ENCODE measurements at regions not wholly inside any gene's neighbourhood (a gene's known extent, or its start where the extent isn't known, plus 50 kb on each side); places are given as distances from the start of the nearest gene placed in this dataset.
"Not testable (repeated sequence)": the region's sequence is repeated elsewhere in the genome, so short reads cannot be mapped to it uniquely, and the experiment has no call there.

GRCh38 chr2:131635611-131636010 lies 107.9 kb downstream of the CCDC74A start:
- no peak overlapping the region for H3K4me3 ChIP-seq (ENCODE audit: low read depth, low read length)
- DNase-seq (ENCODE audit: low read depth) = no peak

- DNase-seq (ENCODE audit: low read depth); H3K4me3 ChIP-seq (ENCODE audit: low read depth, low read length): not testable (repeated sequence)
These were observed 109.1 kb downstream of the CCDC74A start for GRCh38 chr2:131636704-131637308.

GRCh38 chr2:131639001-131639620 lies 111.4 kb downstream of the CCDC74A start:
- H3K4me3 ChIP-seq (ENCODE audit: low read depth, low read length); DNase-seq (ENCODE audit: low read depth): not testable (repeated sequence)

GRCh38 chr2:131641414-131642206 lies 113.9 kb downstream of the CCDC74A start:
- H3K4me3 ChIP-seq (ENCODE audit: low read depth, low read length) = no peak overlapping the region
- DNase-seq (ENCODE audit: low read depth) = peak; percentile 19

DNA sequence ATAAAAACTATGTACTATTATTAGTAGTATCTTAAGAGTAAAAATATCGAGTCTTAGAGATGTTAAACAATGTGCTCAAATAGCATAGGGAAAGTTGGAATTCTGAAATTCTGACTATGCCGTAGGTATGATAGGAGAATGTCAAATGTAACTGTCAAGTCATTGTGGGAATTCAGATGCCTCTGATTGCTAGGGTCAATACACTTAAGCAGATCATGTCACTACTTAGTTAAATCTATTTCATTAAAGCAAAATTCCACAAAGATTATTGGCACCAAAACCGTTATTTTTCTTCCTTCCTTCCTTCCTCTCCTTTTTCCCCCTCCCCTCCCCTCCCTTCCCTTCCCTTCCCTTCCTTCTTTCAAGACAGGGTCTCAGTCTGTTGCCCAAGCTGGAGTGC lies 115.5 kb downstream of the CCDC74A start:
- not testable (repeated sequence) for H3K4me3 ChIP-seq (ENCODE audit: low read depth, low read length); DNase-seq (ENCODE audit: low read depth)

- no peak overlapping the region for H3K4me3 ChIP-seq (ENCODE audit: low read depth, low read length)
- DNase-seq (ENCODE audit: low read depth) = no peak
These were observed 117.6 kb downstream of the CCDC74A start for GRCh38 chr2:131645177-131645765.

DNA sequence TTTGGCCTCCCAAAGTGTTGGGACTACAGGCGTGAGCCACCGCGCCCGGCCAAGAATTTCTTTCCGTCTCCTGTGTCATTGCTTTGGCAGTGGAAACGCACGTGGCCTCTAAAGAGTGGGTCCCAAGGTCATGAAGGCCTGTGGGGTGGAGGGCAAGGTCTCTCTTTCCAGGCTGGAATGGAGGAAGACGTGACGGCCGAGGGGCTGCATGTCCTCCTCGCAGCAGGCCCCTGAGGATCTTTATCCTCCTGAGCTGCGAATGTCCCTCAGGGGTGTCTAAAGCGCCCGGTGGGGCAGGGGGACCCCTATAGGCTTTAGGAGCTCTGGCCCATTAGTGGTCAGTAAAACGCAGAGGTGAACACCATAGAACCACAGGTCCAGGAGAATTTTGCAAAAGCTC lies 118.5 kb downstream of the CCDC74A start:
- H3K4me3 ChIP-seq (ENCODE audit: low read depth, low read length); DNase-seq (ENCODE audit: low read depth): not testable (repeated sequence)

GRCh38 chr2:131646669-131647297 lies 119.1 kb downstream of the CCDC74A start:
- DNase-seq (ENCODE audit: low read depth) = no peak

GRCh38 chr2:131648565-131648964 lies 120.9 kb downstream of the CCDC74A start:
- not testable (repeated sequence) for DNase-seq (ENCODE audit: low read depth); H3K4me3 ChIP-seq (ENCODE audit: low read depth, low read length)

More at GRCh38 chr2:131646669-131647297, 119.1 kb downstream of the CCDC74A start:
- H3K4me3 ChIP-seq (ENCODE audit: low read depth, low read length) = peak overlapping the region; percentile 41

- DNase-seq (ENCODE audit: low read depth) = not testable (repeated sequence)
These were observed 124.6 kb downstream of the CCDC74A start for GRCh38 chr2:131652246-131652645.

GRCh38 chr2:131654107-131654506 lies 126.4 kb downstream of the CCDC74A start:
- H3K4me3 ChIP-seq (ENCODE audit: low read depth, low read length); DNase-seq (ENCODE audit: low read depth): not testable (repeated sequence)

More at GRCh38 chr2:131652246-131652645, 124.6 kb downstream of the CCDC74A start:
- H3K4me3 ChIP-seq (ENCODE audit: low read depth, low read length) = not testable (repeated sequence)

GRCh38 chr2:131656816-131657633 lies 129.3 kb downstream of the CCDC74A start:
- no peak for DNase-seq (ENCODE audit: low read depth)
- no peak overlapping the region for H3K4me3 ChIP-seq (ENCODE audit: low read depth, low read length)

DNA sequence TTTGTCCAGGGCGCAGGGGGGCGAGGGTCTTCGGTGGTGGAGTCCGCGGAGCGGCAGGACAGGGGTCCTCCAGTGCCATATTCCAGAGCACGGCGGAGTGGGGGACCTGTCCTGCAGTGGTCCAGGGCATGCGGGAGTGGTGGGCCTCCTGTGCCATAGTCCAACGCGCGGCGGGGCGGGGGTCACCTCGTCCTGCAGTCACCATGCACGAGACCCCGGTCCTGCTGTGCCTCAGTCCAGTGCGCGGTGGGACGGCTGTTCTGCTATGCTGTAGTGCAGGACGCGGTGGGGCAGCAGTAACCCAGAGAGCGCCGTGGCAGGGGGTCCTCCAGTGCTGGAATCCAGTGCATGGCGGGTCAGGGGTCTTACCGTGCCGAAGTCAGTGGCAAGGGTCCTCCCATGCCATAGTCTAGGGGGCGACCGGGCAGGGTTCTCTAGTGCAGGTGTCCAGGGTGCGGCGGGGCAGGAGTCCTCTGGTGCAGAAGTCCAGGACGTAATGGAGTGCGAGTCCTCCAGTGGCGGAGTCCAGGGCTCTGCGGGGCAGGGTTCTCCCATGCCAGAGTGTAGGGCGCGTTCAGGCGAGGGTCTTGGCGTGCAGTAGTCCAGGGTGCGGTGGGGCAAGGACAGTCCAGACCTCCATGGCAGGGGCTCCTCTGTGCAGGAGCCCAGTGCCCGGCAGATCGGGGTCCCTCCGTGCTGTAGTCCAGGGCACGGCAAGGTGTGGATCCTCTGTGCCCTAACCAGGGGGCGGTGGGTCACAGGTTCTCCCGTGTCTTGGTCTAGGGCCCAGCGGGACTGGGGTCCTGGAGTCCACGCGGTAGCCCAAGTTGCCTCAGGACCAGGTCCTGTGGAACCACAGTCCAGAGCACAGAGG lies 130.4 kb downstream of the CCDC74A start:
- H3K4me3 ChIP-seq (ENCODE audit: low read depth, low read length) = no peak overlapping the region
- no peak for DNase-seq (ENCODE audit: low read depth)

GRCh38 chr2:131658769-131659131 lies 131.1 kb downstream of the CCDC74A start:
- H3K4me3 ChIP-seq (ENCODE audit: low read depth, low read length) = no peak overlapping the region
- DNase-seq (ENCODE audit: low read depth) = no peak

- DNase-seq (ENCODE audit: low read depth) = no peak
- H3K4me3 ChIP-seq (ENCODE audit: low read depth, low read length) = no peak overlapping the region
These were observed 131.5 kb downstream of the CCDC74A start for GRCh38 chr2:131659168-131659572.

- not testable (repeated sequence) for DNase-seq (ENCODE audit: low read depth); H3K4me3 ChIP-seq (ENCODE audit: low read depth, low read length)
These were observed 133.6 kb downstream of the CCDC74A start for GRCh38 chr2:131661101-131661782.

GRCh38 chr2:131661884-131662535 lies 134.3 kb downstream of the CCDC74A start:
- DNase-seq (ENCODE audit: low read depth) = not testable (repeated sequence)

More at GRCh38 chr2:131661884-131662535, 134.3 kb downstream of the CCDC74A start:
- not testable (repeated sequence) for H3K4me3 ChIP-seq (ENCODE audit: low read depth, low read length)

All from skeletal muscle cell (primary cell).